Mononuclear cell (primary cell): ENCODE measurements at regions not wholly inside any gene's neighbourhood (a gene's known extent, or its start where the extent isn't known, plus 50 kb on each side); places are given as distances from the start of the nearest gene placed in this dataset.

Experiments
- H3K27me3 ChIP-seq: 2 replicates; pipeline ENCODE4 v1.6.0; 2011; ENCODE audit warnings: low read length, control low read depth; ENCODE audit not compliant: insufficient read depth
- H3K4me1 ChIP-seq: 2 replicates; pipeline ENCODE4 v1.5.1; 2011; ENCODE audit warnings: mild to moderate bottlenecking, low read length, control low read depth; ENCODE audit not compliant: insufficient read depth
- H3K4me3 ChIP-seq: 2 replicates; pipeline ENCODE4 v1.5.1; 2011; ENCODE audit warnings: mild to moderate bottlenecking, low read length, moderate library complexity
- H3K9me3 ChIP-seq: 2 replicates; pipeline ENCODE4 v1.5.1; 2011; ENCODE audit warnings: low read depth, mild to moderate bottlenecking, control low read depth, low read length

GRCh38 chr16:85971902-85972638 lies 73.1 kb downstream of the IRF8 start:
- H3K27me3 ChIP-seq: no peaks in the 10 kb centered on the region
- peaks cover 24% of the 10 kb centered on the region for H3K4me1 ChIP-seq
- no peaks in the 10 kb centered on the region for H3K9me3 ChIP-seq
- H3K4me3 ChIP-seq: no peak overlapping the region

- H3K4me1 ChIP-seq: peaks cover 32% of the 10 kb centered on the region
- no peaks in the 10 kb centered on the region for H3K9me3 ChIP-seq
These were observed 75.7 kb downstream of the IRF8 start for GRCh38 chr16:85974428-85975375.

GRCh38 chr16:85975451-85975981 lies 76.6 kb downstream of the IRF8 start:
- H3K4me1 ChIP-seq: peaks cover 36% of the 10 kb centered on the region
- no peaks in the 10 kb centered on the region for H3K9me3 ChIP-seq
- no peak overlapping the region for H3K4me3 ChIP-seq
- no peaks in the 10 kb centered on the region for H3K27me3 ChIP-seq

More at GRCh38 chr16:85974428-85975375, 75.7 kb downstream of the IRF8 start:
- H3K27me3 ChIP-seq: no peaks in the 10 kb centered on the region
- H3K4me3 ChIP-seq: no peak overlapping the region

GRCh38 chr16:85978291-85978775 lies 79.4 kb downstream of the IRF8 start:
- peaks cover 61% of the 10 kb centered on the region for H3K4me1 ChIP-seq
- no peak overlapping the region for H3K4me3 ChIP-seq
- H3K9me3 ChIP-seq: no peaks in the 10 kb centered on the region
- H3K27me3 ChIP-seq: no peaks in the 10 kb centered on the region

- peaks cover 68% of the 10 kb centered on the region for H3K4me1 ChIP-seq
- no peaks in the 10 kb centered on the region for H3K27me3 ChIP-seq
- H3K9me3 ChIP-seq: no peaks in the 10 kb centered on the region
- no peak overlapping the region for H3K4me3 ChIP-seq
These were observed 80.0 kb downstream of the IRF8 start for GRCh38 chr16:85978976-85979375.

GRCh38 chr16:85979605-85980004 lies 80.6 kb downstream of the IRF8 start:
- Histone ChIP-seq H3K4me3 (no peak overlapping the region), H3K4me1 (peaks cover 74% of the 10 kb centered on the region), H3K27me3 (no peaks in the 10 kb centered on the region), H3K9me3 (no peaks in the 10 kb centered on the region)

GRCh38 chr16:85980686-85981085 lies 81.7 kb downstream of the IRF8 start:
- Histone ChIP-seq H3K4me1 (peaks cover 85% of the 10 kb centered on the region), H3K27me3 (no peaks in the 10 kb centered on the region), H3K9me3 (no peaks in the 10 kb centered on the region), H3K4me3 (no peak overlapping the region)

GRCh38 chr16:85981826-85982562 lies 83.0 kb downstream of the IRF8 start:
- Histone ChIP-seq H3K9me3 (no peaks in the 10 kb centered on the region), H3K4me3 (no peak overlapping the region), H3K4me1 (peaks cover 97% of the 10 kb centered on the region), H3K27me3 (no peaks in the 10 kb centered on the region)

GRCh38 chr16:85982563-85982939 lies 83.6 kb downstream of the IRF8 start:
- H3K9me3 ChIP-seq: no peaks in the 10 kb centered on the region
- H3K27me3 ChIP-seq: no peaks in the 10 kb centered on the region
- no peak overlapping the region for H3K4me3 ChIP-seq
- H3K4me1 ChIP-seq: peaks cover 96% of the 10 kb centered on the region

GRCh38 chr16:85983064-85983463 lies 84.1 kb downstream of the IRF8 start:
- Histone ChIP-seq H3K27me3 (no peaks in the 10 kb centered on the region), H3K4me3 (no peak overlapping the region), H3K4me1 (peaks cover 91% of the 10 kb centered on the region), H3K9me3 (no peaks in the 10 kb centered on the region)

- Histone ChIP-seq H3K4me1 (peaks cover 91% of the 10 kb centered on the region), H3K4me3 (no peak overlapping the region), H3K9me3 (no peaks in the 10 kb centered on the region), H3K27me3 (no peaks in the 10 kb centered on the region)
These were observed 84.8 kb downstream of the IRF8 start for GRCh38 chr16:85983606-85984230.

GRCh38 chr16:85984231-85984880 lies 85.4 kb downstream of the IRF8 start:
- Histone ChIP-seq H3K4me1 (peaks cover 90% of the 10 kb centered on the region), H3K27me3 (no peaks in the 10 kb centered on the region), H3K9me3 (no peaks in the 10 kb centered on the region), H3K4me3 (no peak overlapping the region)

- peaks cover 88% of the 10 kb centered on the region for H3K4me1 ChIP-seq
- H3K9me3 ChIP-seq: no peaks in the 10 kb centered on the region
- H3K27me3 ChIP-seq: no peaks in the 10 kb centered on the region
- H3K4me3 ChIP-seq: no peak overlapping the region
These were observed 86.0 kb downstream of the IRF8 start for GRCh38 chr16:85984947-85985451.
